ENCODE measurements at regions not wholly inside any gene's neighbourhood (a gene's known extent, or its start where the extent isn't known, plus 50 kb on each side); places are given as distances from the start of the nearest gene placed in this dataset.

DNA sequence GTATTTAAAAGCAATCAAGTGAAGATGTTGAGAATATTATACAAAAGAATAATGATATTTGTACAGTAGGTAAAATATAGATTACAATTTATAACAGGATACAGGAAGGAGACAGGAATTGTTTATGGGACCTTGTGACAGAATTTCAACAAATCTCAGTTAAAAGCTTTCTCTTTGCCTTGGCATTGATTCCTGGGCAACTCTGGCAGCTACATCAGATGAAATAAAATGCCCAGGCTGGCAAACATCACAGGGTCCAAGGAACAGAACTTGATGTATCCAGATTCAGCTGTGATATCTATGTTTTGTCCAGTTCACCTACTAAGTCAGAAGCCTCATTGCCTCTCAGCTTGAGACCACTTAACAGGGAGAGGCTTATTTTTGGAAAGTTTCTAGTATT lies 473.1 kb downstream of the MCTP2 start:
- Histone ChIP-seq H3K4me1 (ENCODE audit: insufficient read depth, low read length) (no peaks in the 10 kb centered on the region), H2AFZ (ENCODE audit: low read length) (no peak overlapping the region), H3K9ac (ENCODE audit: insufficient read depth, low read depth, low read length) (no peak overlapping the region), H3K9me3 (ENCODE audit: low read length) (peaks cover 10% of the 10 kb centered on the region), H3K27me3 (ENCODE audit: control insufficient read depth in 1 of 2, insufficient read depth in 2 of 2, low read length in 2 of 2) (no peaks in the 10 kb centered on the region), H4K20me1 (ENCODE audit: insufficient read depth, low read length) (no peaks in the 10 kb centered on the region), H3K79me2 (ENCODE audit: insufficient read depth, low read length) (no peaks in the 10 kb centered on the region), H3K4me2 (ENCODE audit: low read depth, low read length) (no peak overlapping the region), H3K27ac (ENCODE audit: extremely low read length, insufficient read depth, low read length) (no peak overlapping the region), H3K4me3 (replicated peaks in 1 of 3; ENCODE audit: insufficient read depth in 1 of 3, low read depth in 2 of 3, low read length in 3 of 3) (no peak overlapping the region), H3K36me3 (replicated peaks in 1 of 2; ENCODE audit: control insufficient read depth in 1 of 2, insufficient read depth in 2 of 2, low read length in 2 of 2) (no peaks in the 10 kb centered on the region)
- DNase-seq (ENCODE audit: low spot score) = no peak
- in situ Hi-C loops (cut with HindIII; ENCODE audit: extremely low pct_ligation_motif_present, low pct_unique_long_range_greater_than_20kb) = loop anchor here (25.0 kb wide), 1 partner anchor 108 kb away; no protein-coding TSS in a partner anchor
- intact Hi-C loops (cut with micrococcal nuclease; ENCODE audit: unreplicated experiment) = no loop called here
- POLR2A ChIA-PET = no interaction called here
- no TSS peak for BruUV-seq (replicated peaks)
- no peak for ATAC-seq
- no peak for FAIRE-seq
- CTCF ChIA-PET (ENCODE audit: low intra/inter-chr PET ratio, low total read pairs) = no interaction called here
- TF ChIP-seq TEAD3 (CRISPR knock-in tag; optimal IDR thresholded peaks at IDR 0.05; ENCODE audit: borderline replicate concordance) (no peak), RARG (CRISPR knock-in tag; IDR thresholded peaks at IDR 0.05; ENCODE audit: low read depth) (no peak), JUNB (CRISPR knock-in tag; IDR thresholded peaks at IDR 0.05; ENCODE audit: borderline replicate concordance) (no peak), POGZ (CRISPR knock-in tag; IDR thresholded peaks at IDR 0.05) (no peak), HOXD1 (CRISPR knock-in tag; IDR thresholded peaks at IDR 0.05) (no peak), PRMT3 (CRISPR knock-in tag; IDR thresholded peaks at IDR 0.05; ENCODE audit: borderline replicate concordance, low read depth) (no peak), ZNF367 (CRISPR knock-in tag; IDR thresholded peaks at IDR 0.05; ENCODE audit: borderline replicate concordance) (no peak), ZNF597 (CRISPR knock-in tag; IDR thresholded peaks at IDR 0.05) (no peak), ZNF292 (CRISPR knock-in tag; IDR thresholded peaks at IDR 0.05; ENCODE audit: borderline replicate concordance, low read depth) (no peak), NR1H2 (CRISPR knock-in tag; IDR thresholded peaks at IDR 0.05; ENCODE audit: borderline replicate concordance, low read depth) (no peak), ZFP36 (IDR thresholded peaks at IDR 0.05; ENCODE audit: borderline replicate concordance, low read depth, low read length, partially characterized antibody) (no peak), MBNL3 (CRISPR knock-in tag; conservative IDR thresholded peaks at IDR 0.05) (no peak), PLRG1 (conservative IDR thresholded peaks at IDR 0.05) (no peak), ZNF607 (CRISPR knock-in tag; IDR thresholded peaks at IDR 0.05; ENCODE audit: borderline replicate concordance) (no peak), ZBTB20 (CRISPR knock-in tag; IDR thresholded peaks at IDR 0.05; ENCODE audit: borderline replicate concordance, low read depth) (no peak), NFE2 (CRISPR knock-in tag; IDR thresholded peaks at IDR 0.05) (no peak), IKZF4 (CRISPR knock-in tag; IDR thresholded peaks at IDR 0.05; ENCODE audit: borderline replicate concordance, low read depth, not compliant biosample characterization) (no peak)
- TF ChIP-seq, protein P1, sequence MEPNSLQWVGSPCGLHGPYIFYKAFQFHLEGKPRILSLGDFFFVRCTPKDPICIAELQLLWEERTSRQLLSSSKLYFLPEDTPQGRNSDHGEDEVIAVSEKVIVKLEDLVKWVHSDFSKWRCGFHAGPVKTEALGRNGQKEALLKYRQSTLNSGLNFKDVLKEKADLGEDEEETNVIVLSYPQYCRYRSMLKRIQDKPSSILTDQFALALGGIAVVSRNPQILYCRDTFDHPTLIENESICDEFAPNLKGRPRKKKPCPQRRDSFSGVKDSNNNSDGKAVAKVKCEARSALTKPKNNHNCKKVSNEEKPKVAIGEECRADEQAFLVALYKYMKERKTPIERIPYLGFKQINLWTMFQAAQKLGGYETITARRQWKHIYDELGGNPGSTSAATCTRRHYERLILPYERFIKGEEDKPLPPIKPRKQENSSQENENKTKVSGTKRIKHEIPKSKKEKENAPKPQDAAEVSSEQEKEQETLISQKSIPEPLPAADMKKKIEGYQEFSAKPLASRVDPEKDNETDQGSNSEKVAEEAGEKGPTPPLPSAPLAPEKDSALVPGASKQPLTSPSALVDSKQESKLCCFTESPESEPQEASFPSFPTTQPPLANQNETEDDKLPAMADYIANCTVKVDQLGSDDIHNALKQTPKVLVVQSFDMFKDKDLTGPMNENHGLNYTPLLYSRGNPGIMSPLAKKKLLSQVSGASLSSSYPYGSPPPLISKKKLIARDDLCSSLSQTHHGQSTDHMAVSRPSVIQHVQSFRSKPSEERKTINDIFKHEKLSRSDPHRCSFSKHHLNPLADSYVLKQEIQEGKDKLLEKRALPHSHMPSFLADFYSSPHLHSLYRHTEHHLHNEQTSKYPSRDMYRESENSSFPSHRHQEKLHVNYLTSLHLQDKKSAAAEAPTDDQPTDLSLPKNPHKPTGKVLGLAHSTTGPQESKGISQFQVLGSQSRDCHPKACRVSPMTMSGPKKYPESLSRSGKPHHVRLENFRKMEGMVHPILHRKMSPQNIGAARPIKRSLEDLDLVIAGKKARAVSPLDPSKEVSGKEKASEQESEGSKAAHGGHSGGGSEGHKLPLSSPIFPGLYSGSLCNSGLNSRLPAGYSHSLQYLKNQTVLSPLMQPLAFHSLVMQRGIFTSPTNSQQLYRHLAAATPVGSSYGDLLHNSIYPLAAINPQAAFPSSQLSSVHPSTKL (CRISPR knock-in tag; IDR thresholded peaks at IDR 0.05) = no peak
- TF ChIP-seq, protein P2, sequence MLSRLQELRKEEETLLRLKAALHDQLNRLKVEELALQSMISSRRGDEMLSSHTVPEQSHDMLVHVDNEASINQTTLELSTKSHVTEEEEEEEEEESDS (CRISPR knock-in tag; IDR thresholded peaks at IDR 0.05; ENCODE audit: borderline replicate concordance) = no peak
